ENCODE measurements at regions not wholly inside any gene's neighbourhood (a gene's known extent, or its start where the extent isn't known, plus 50 kb on each side); places are given as distances from the start of the nearest gene placed in this dataset.

DNA sequence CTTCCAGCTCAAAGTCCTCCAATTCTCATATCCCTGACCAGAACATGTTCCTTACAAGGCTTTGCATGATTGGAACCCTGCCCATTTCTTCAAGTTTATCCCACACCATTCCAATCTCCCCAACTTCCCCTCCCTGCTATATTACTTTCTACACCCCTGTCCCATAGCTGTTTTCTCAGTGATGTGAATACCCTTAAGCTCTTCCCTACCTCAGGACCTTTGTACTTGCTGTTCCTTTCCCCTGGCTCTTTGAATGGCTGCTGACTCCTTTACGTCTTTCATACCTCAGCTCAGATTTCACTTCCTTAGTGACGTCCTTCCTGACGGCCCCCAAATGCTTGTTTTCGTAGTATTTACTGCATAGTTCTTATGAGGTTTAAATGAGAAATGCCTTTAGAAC, 166.2 kb upstream of the ZNF462 start:
- TF ChIP-seq BACH2 (CRISPR knock-in tag; IDR thresholded peaks at IDR 0.05; ENCODE audit: borderline replicate concordance) (no peak), ARNTL (CRISPR knock-in tag; IDR thresholded peaks at IDR 0.05; ENCODE audit: borderline replicate concordance, low read depth) (no peak), ZFP3 (CRISPR knock-in tag; IDR thresholded peaks at IDR 0.05) (no peak), TSHZ2 (CRISPR knock-in tag; IDR thresholded peaks at IDR 0.05) (no peak), ESRRG (CRISPR knock-in tag; IDR thresholded peaks at IDR 0.05) (no peak), ISL1 (CRISPR knock-in tag; IDR thresholded peaks at IDR 0.05) (no peak), GLIS3 (CRISPR knock-in tag; IDR thresholded peaks at IDR 0.05) (no peak), RARB (CRISPR knock-in tag; IDR thresholded peaks at IDR 0.05) (no peak), ZNF8 (CRISPR knock-in tag; IDR thresholded peaks at IDR 0.05) (no peak), ZFP30 (CRISPR knock-in tag; IDR thresholded peaks at IDR 0.05) (no peak), ZC3H10 (CRISPR knock-in tag; IDR thresholded peaks at IDR 0.05) (no peak), PPARA (CRISPR knock-in tag; IDR thresholded peaks at IDR 0.05; ENCODE audit: borderline replicate concordance) (no peak)
- TF ChIP-seq, protein P1, sequence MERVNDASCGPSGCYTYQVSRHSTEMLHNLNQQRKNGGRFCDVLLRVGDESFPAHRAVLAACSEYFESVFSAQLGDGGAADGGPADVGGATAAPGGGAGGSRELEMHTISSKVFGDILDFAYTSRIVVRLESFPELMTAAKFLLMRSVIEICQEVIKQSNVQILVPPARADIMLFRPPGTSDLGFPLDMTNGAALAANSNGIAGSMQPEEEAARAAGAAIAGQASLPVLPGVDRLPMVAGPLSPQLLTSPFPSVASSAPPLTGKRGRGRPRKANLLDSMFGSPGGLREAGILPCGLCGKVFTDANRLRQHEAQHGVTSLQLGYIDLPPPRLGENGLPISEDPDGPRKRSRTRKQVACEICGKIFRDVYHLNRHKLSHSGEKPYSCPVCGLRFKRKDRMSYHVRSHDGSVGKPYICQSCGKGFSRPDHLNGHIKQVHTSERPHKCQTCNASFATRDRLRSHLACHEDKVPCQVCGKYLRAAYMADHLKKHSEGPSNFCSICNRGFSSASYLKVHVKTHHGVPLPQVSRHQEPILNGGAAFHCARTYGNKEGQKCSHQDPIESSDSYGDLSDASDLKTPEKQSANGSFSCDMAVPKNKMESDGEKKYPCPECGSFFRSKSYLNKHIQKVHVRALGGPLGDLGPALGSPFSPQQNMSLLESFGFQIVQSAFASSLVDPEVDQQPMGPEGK (CRISPR knock-in tag; IDR thresholded peaks at IDR 0.05; ENCODE audit: borderline replicate concordance): no peak
